Keratinocyte (primary cell): ENCODE measurements at regions not wholly inside any gene's neighbourhood (a gene's known extent, or its start where the extent isn't known, plus 50 kb on each side); places are given as distances from the start of the nearest gene placed in this dataset.

Source experiments
- DNase-seq: peaks from one replicate; pipeline ENCODE4 v3.0.0-alpha.2; 2011; ENCODE audit warnings: low read depth, missing footprints, low spot score
- FAIRE-seq: peaks from 2 replicates; lab custom pipeline; 2011; peaks lifted over from hg19 to GRCh38; lab: Jason Lieb, UNC
- H2AFZ ChIP-seq: 2 replicates; pipeline ENCODE4 v1.6.0; 2012; ENCODE audit warnings: low read length, control low read depth, inconsistent platforms; ENCODE audit not compliant: control insufficient read depth
- H3K27ac ChIP-seq: 2 replicates; pipeline ENCODE4 v1.5.1; 2011; ENCODE audit warnings: low read length; ENCODE audit not compliant: control insufficient read depth, insufficient read depth
- H3K27me3 ChIP-seq: 3 replicates; pipeline ENCODE4 v1.6.0; 2011; ENCODE audit warnings: low read length; ENCODE audit not compliant: control insufficient read depth, insufficient read depth; ENCODE audit errors: extremely low read depth
- H3K36me3 ChIP-seq, 2 experiments: 2 replicates in 1 of 2; 3 replicates in 1 of 2; pipeline ENCODE4 v1.5.1; 2011; ENCODE audit warnings: low read length in 2 of 2, mild to moderate bottlenecking in 1 of 2; ENCODE audit not compliant: control insufficient read depth in 2 of 2, insufficient read depth in 2 of 2; ENCODE audit errors: extremely low read depth in 1 of 2
- H3K4me1 ChIP-seq: 3 replicates; pipeline ENCODE4 v1.5.1; 2011; ENCODE audit warnings: low read length; ENCODE audit not compliant: control insufficient read depth, insufficient read depth; ENCODE audit errors: extremely low read depth
- H3K4me2 ChIP-seq: 3 replicates; pipeline ENCODE4 v1.6.0; 2011; ENCODE audit warnings: low read depth, low read length; ENCODE audit not compliant: control insufficient read depth, insufficient read depth; ENCODE audit errors: extremely low read depth
- H3K4me3 ChIP-seq, 3 experiments: fragments of 200-600 bp in 1 of 3; sonication (generic) in 1 of 3; 2 replicates in 2 of 3; 3 replicates in 1 of 3; pipeline ENCODE4 v1.5.1; 2011 to 2016; ENCODE audit warnings: low read length in 3 of 3, mild to moderate bottlenecking in 3 of 3, control low read depth in 2 of 3, inconsistent platforms in 1 of 3, low read depth in 1 of 3, mixed read lengths in 1 of 3, mixed run types in 1 of 3, moderate library complexity in 1 of 3; ENCODE audit not compliant: control insufficient read depth in 2 of 3, insufficient read depth in 2 of 3; ENCODE audit errors: extremely low read depth in 1 of 3
- H3K79me2 ChIP-seq: 2 replicates; pipeline ENCODE4 v1.6.0; 2012; ENCODE audit warnings: low read length; ENCODE audit not compliant: control insufficient read depth, insufficient read depth
- H3K9ac ChIP-seq: 3 replicates; pipeline ENCODE4 v1.6.0; 2011; ENCODE audit warnings: low read length; ENCODE audit not compliant: control insufficient read depth, insufficient read depth; ENCODE audit errors: extremely low read depth
- H3K9me1 ChIP-seq: 3 replicates; pipeline ENCODE4 v1.6.0; 2011; ENCODE audit warnings: low read length; ENCODE audit not compliant: control insufficient read depth, insufficient read depth; ENCODE audit errors: extremely low read depth
- H3K9me3 ChIP-seq: 2 replicates; pipeline ENCODE4 v1.5.1; 2012; ENCODE audit warnings: low read depth, low read length; ENCODE audit not compliant: control insufficient read depth
- H4K20me1 ChIP-seq: 3 replicates; pipeline ENCODE4 v1.6.0; 2011; ENCODE audit warnings: low read length; ENCODE audit not compliant: control insufficient read depth, insufficient read depth; ENCODE audit errors: extremely low read depth
- EZH2 ChIP-seq: IDR thresholded peaks from one replicate; pipeline ENCODE4 v1.6.1; 2012; ENCODE audit warnings: inconsistent platforms, mild to moderate bottlenecking, low read length, moderate library complexity
- dilution Hi-C: fragments of 300-500 bp; cut with MboI; formaldehyde crosslinking; loops from one replicate; pipeline ENCODE4 v1.7.0; 2020; ENCODE audit warnings: low sequenced_read_pairs; ENCODE audit not compliant: extremely low pct_ligation_motif_present
- TF ChIP-seq, protein P1 (sequence below), 3 experiments: IDR thresholded peaks in 1 of 3; conservative IDR thresholded peaks in 1 of 3; optimal IDR thresholded peaks in 1 of 3; 2 replicates in 2 of 3; 3 replicates in 1 of 3; pipeline versions ENCODE3 to v1.5.1; 2011; ENCODE audit warnings: low read length in 3 of 3, mild to moderate bottlenecking in 3 of 3, moderate library complexity in 2 of 3, control low read depth in 1 of 3, inconsistent platforms in 1 of 3; ENCODE audit not compliant: insufficient read depth in 2 of 3; ENCODE audit errors: extremely low read depth in 1 of 3

DNA sequence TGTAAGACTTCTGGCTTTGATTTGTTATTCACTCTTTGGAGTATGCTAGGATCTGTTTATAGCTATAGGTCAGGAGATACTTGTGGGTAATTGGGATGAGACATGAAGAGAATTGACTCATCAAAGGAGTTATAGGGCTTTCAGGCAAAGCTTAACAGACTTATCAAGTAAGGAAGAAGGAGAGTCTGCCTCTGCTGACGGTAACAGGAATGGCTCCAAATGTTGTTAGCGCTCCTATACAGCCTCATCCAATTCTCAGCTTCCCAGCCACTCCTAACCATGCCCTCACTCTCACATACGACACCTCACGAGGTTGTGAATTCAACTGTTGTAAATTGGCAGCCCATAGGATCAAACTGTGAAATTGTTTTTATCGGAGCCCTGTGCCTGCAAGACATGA, 140.5 kb downstream of the KCNA5 start:
- FAIRE-seq, result peak; percentile 52
- H3K79me2 ChIP-seq, result no peaks in the 10 kb centered on the region
- no peaks in the 10 kb centered on the region for H4K20me1 ChIP-seq
- peaks cover 3% of the 10 kb centered on the region for H3K27me3 ChIP-seq
- H3K9me3 ChIP-seq, result no peaks in the 10 kb centered on the region
- dilution Hi-C loops, result no loop called here
- H2AFZ ChIP-seq, result no peak overlapping the region
- H3K9me1 ChIP-seq, result no peaks in the 10 kb centered on the region
- H3K4me1 ChIP-seq, result no peaks in the 10 kb centered on the region
- H3K4me2 ChIP-seq, result no peak overlapping the region
- no peaks in the 10 kb centered on the region for H3K36me3 ChIP-seq
- TF ChIP-seq, protein P1, sequence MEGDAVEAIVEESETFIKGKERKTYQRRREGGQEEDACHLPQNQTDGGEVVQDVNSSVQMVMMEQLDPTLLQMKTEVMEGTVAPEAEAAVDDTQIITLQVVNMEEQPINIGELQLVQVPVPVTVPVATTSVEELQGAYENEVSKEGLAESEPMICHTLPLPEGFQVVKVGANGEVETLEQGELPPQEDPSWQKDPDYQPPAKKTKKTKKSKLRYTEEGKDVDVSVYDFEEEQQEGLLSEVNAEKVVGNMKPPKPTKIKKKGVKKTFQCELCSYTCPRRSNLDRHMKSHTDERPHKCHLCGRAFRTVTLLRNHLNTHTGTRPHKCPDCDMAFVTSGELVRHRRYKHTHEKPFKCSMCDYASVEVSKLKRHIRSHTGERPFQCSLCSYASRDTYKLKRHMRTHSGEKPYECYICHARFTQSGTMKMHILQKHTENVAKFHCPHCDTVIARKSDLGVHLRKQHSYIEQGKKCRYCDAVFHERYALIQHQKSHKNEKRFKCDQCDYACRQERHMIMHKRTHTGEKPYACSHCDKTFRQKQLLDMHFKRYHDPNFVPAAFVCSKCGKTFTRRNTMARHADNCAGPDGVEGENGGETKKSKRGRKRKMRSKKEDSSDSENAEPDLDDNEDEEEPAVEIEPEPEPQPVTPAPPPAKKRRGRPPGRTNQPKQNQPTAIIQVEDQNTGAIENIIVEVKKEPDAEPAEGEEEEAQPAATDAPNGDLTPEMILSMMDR (optimal IDR thresholded peaks at IDR 0.05 in 1 of 3, IDR thresholded peaks at IDR 0.05 in 1 of 3, conservative IDR thresholded peaks at IDR 0.05 in 1 of 3; ENCODE audit: extremely low read depth in 1 of 3, insufficient read depth in 2 of 3, low read length in 3 of 3), result peak in 1 of 3 experiments; percentile 17
- TF ChIP-seq EZH2, result no peak
- H3K4me3 ChIP-seq, result no peak overlapping the region
- no peak overlapping the region for H3K27ac ChIP-seq
- H3K9ac ChIP-seq, result no peak overlapping the region
- DNase-seq, result no peak

DNA sequence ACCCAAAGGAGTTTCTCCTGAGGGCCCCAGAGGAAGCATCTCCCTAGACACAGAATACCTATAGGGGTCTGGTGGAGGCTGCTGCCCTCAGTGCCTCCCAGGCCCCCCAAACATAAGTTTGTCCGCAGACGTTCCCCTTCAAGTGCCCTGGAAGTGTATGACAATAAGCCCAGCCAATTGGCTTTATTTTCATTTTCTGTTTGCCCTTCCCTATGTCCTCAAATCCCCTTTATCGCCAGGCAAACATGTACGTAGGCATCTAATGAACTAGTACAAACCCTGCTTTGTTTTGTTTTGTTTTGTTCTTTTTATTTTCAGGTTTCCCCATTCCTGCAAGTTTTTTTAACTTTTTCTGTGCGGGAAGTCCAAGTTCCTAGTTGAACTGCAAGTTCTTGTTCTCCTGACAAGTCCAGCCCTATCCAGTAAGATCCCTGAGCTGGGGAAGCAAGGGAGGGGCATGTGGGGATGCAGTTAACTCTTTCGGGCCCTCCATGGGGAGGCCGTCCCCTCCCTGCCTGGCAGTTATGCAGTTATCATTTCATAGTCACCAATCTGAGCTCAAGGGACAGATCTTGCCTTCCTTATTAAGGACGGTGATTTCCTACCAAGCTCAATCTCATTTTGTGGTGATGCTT, 141.9 kb downstream of the KCNA5 start:
- Histone ChIP-seq H3K79me2 (no peaks in the 10 kb centered on the region), H3K9me1 (no peaks in the 10 kb centered on the region), H3K4me3 (no peak overlapping the region), H4K20me1 (no peaks in the 10 kb centered on the region), H3K9me3 (no peaks in the 10 kb centered on the region), H3K4me1 (no peaks in the 10 kb centered on the region), H2AFZ (no peak overlapping the region), H3K4me2 (no peak overlapping the region), H3K27ac (no peak overlapping the region), H3K9ac (no peak overlapping the region), H3K27me3 (peaks cover 3% of the 10 kb centered on the region), H3K36me3 (no peaks in the 10 kb centered on the region)
- FAIRE-seq (no peak), DNase-seq (no peak)
- no peak for TF ChIP-seq EZH2
- TF ChIP-seq, protein P1 (optimal IDR thresholded peaks at IDR 0.05 in 1 of 3, IDR thresholded peaks at IDR 0.05 in 1 of 3, conservative IDR thresholded peaks at IDR 0.05 in 1 of 3; ENCODE audit: extremely low read depth in 1 of 3, insufficient read depth in 2 of 3, low read length in 3 of 3), result no peak
- dilution Hi-C loops, result no loop called here
